Breast epithelium (tissue), 3 donors: ENCODE measurements at regions not wholly inside any gene's neighbourhood (a gene's known extent, or its start where the extent isn't known, plus 50 kb on each side); places are given as distances from the start of the nearest gene placed in this dataset.

Experiments used
- POLR2A ChIP-seq: fragments of 450-650 bp; IDR thresholded peaks from one replicate; pipeline ENCODE4 v1.6.1; 2016; ENCODE audit warnings: antibody characterized with exemption, mild to moderate bottlenecking, moderate library complexity
- POLR2AphosphoS5 ChIP-seq, 3 donors: sonication (generic); formaldehyde crosslinking; IDR thresholded peaks; one replicate each; pipeline ENCODE4 v1.6.1; 2017; ENCODE audit warnings: antibody characterized with exemption in 3 of 3
- TF ChIP-seq, protein P1 (sequence below), 3 donors: fragments of 450-650 bp; IDR thresholded peaks; one replicate each; pipeline ENCODE4 v1.5.1; 2016 to 2017; ENCODE audit warnings: antibody characterized with exemption in 3 of 3, mild to moderate bottlenecking in 3 of 3, moderate library complexity in 3 of 3

DNA sequence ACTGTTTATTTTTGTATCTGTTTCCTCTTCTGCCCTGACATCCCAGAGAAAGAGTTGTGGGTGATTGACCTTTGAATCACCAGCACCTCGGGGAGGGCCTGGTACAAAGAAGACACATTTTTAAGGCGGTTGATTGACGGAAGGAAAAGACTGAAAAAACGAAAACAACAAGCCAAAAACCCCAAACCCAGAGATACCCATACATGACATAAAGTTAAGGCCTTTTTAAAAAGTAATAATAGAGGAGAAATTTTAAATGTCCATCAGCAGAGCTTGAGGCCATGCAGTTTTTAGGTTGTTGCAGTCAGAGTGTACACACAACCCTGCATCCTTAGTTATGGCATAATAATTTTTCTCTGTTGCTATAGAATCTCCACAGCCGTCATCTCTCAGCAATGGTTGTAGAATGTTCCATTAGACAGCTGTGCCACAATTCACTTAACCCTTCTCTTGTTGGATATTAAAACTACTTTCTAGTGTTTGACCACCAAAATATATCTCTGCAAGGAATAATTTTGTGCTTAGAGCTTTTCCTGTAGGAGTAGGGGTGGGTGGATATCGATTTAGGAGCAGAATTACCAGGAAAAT lies 110.2 kb downstream of the GNL3L start:
- TF ChIP-seq POLR2AphosphoS5 (IDR thresholded peaks at IDR 0.05) (no peak), POLR2A (no peak)
- TF ChIP-seq, protein P1, sequence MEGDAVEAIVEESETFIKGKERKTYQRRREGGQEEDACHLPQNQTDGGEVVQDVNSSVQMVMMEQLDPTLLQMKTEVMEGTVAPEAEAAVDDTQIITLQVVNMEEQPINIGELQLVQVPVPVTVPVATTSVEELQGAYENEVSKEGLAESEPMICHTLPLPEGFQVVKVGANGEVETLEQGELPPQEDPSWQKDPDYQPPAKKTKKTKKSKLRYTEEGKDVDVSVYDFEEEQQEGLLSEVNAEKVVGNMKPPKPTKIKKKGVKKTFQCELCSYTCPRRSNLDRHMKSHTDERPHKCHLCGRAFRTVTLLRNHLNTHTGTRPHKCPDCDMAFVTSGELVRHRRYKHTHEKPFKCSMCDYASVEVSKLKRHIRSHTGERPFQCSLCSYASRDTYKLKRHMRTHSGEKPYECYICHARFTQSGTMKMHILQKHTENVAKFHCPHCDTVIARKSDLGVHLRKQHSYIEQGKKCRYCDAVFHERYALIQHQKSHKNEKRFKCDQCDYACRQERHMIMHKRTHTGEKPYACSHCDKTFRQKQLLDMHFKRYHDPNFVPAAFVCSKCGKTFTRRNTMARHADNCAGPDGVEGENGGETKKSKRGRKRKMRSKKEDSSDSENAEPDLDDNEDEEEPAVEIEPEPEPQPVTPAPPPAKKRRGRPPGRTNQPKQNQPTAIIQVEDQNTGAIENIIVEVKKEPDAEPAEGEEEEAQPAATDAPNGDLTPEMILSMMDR (IDR thresholded peaks at IDR 0.05): peak in 1 of 3 donors; percentile 13
